Omental fat pad (tissue), 3 donors: ENCODE measurements at regions not wholly inside any gene's neighbourhood (a gene's known extent, or its start where the extent isn't known, plus 50 kb on each side); places are given as distances from the start of the nearest gene placed in this dataset.

Experiments
- ATAC-seq: fragments of 150-250 bp; one replicate; pipeline ENCODE4 v1.9.1; 2016; ENCODE audit warnings: mild to moderate bottlenecking, moderate library complexity; ENCODE audit not compliant: low FRiP score
- DNase-seq: peaks from one replicate; pipeline ENCODE4 v3.0.0-alpha.2; 2019; ENCODE audit warnings: low spot score
- TF ChIP-seq, protein P1 (sequence below), 3 donors: fragments of 450-650 bp; IDR thresholded peaks; one replicate each; pipeline ENCODE4 v1.5.1; 2016 to 2017; ENCODE audit warnings: antibody characterized with exemption in 3 of 3, mild to moderate bottlenecking in 3 of 3, moderate library complexity in 2 of 3

DNA sequence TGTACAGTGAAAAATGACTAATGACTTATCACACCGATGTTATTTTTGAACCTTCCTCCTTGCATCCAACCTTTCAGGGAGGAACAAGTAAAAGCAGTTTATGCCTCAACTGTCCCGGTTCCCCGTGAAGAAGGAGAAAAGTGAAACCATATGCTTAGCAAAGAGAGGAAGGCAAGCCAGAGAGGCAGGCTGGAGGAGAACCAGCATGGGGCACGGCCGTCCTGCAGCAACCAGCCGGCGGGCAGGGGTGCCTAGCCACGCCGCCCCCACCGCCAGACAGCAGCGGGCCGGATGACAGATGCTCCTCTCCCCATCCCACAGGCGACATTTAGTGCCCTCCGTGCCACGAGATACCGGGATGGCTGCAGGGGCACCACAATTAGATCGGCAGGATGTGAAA lies 421.4 kb upstream of the MGMT start:
- ATAC-seq (no peak), DNase-seq (no peak)
- TF ChIP-seq, protein P1, sequence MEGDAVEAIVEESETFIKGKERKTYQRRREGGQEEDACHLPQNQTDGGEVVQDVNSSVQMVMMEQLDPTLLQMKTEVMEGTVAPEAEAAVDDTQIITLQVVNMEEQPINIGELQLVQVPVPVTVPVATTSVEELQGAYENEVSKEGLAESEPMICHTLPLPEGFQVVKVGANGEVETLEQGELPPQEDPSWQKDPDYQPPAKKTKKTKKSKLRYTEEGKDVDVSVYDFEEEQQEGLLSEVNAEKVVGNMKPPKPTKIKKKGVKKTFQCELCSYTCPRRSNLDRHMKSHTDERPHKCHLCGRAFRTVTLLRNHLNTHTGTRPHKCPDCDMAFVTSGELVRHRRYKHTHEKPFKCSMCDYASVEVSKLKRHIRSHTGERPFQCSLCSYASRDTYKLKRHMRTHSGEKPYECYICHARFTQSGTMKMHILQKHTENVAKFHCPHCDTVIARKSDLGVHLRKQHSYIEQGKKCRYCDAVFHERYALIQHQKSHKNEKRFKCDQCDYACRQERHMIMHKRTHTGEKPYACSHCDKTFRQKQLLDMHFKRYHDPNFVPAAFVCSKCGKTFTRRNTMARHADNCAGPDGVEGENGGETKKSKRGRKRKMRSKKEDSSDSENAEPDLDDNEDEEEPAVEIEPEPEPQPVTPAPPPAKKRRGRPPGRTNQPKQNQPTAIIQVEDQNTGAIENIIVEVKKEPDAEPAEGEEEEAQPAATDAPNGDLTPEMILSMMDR (IDR thresholded peaks at IDR 0.05), result no peak

DNA sequence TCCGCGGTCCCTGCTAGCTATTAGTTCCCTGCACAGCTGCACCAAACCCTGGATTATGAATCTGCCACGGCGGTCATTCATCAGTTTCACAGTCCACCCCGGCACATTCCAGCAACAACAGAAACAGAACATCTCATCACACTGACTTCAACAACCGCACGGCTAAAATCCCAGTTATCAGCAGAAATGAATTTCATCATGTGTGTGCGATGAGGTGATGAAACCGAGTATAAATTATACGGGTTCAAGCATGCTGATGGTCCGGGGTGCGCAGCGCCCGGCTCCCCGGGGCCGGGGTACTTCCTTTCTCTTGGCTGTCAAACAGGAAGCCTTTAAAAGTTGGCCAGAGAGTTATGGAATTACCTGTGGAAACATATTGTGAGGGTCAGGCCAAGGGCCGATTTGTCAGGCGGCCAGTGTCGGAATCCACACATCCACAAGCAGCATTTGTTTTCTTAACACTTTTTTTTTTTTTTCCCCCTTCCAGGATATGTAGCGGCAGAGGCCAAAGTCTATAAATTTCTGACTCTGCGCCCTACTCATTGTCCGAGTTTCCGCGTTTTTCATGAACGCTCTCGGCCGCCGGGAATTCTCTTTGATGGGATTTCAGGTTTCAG lies 420.9 kb upstream of the MGMT start:
- TF ChIP-seq, protein P1 (IDR thresholded peaks at IDR 0.05), result no peak
- DNase-seq (no peak), ATAC-seq (no peak)

DNA sequence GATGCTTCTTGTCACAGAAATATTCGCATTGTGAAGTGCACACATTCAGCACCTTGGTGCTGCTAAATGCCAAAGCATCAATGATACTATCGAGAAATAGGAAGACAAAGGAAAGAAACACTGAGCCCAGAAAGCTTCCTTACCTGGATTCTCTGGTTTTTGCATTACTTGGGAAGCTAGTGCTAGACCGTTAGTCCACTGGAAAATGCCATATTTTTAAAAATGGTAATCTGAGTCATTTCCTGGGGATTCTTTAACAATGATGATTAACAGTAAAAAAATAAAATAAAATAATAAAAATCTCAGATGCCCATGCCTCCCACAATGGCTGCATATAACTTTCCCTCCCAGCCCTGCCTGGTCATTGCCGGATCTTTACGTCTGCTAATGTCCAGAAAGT lies 420.1 kb upstream of the MGMT start:
- TF ChIP-seq, protein P1 (IDR thresholded peaks at IDR 0.05), result no peak
- no peak for DNase-seq
- no peak for ATAC-seq

DNA sequence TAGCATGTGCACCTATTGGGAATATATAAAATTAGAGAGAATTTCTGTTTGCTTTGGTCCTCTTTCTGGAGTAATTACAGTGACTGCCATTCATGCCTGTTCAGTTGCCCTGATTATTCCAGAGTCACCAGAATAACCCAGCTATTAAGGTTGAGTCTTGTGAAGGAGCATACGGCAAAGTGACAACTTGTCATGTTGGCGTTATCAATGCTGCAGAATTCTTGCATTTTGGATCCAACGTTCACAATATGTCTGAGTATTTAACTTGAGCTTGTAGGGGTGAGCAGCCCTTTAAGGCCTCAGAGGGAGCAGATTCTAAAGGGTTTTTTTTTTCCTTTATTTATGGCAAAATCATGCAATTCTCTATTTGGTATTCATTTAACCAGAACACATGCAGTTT lies 419.4 kb upstream of the MGMT start:
- ATAC-seq (no peak), DNase-seq (no peak)
- TF ChIP-seq, protein P1 (IDR thresholded peaks at IDR 0.05), result no peak

DNA sequence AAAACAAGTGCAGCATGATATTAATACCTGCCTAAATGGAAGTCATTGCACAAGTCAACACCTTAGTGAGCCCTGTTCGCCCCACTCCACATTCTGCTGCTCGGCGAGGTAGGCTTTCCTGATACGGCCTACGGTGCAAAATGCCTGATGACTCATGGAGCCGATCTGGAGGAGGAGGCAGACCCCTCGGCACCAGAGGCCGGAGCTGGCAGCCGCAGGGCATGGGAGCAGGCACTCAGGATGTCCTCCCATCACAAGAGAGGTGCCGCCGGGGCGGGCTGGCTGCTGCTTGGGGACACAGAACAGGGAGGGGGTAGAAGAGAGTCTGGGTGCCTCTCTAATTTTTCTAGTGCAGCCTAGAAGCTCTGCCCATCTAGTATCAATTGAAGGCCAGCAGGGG lies 418.5 kb upstream of the MGMT start:
- TF ChIP-seq, protein P1 (IDR thresholded peaks at IDR 0.05), result no peak
- no peak for ATAC-seq
- no peak for DNase-seq

DNA sequence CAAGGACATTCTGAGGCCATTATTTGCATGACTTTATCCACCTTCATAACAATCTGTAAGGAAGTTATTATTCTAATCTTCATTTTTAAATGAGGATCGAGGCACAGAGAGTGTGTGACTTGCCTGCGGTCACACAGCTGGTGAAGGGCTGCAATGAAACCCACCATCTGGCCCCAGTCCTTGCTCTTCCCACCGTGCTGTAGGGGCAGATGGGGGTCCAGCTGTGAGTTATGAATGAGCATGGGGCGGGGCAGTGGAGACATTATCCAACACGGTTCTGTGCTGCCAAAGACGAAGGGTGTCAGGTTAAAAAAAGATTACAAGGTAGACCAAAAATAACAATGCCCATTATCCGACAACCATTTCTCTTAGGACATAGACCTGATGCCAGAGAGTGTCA lies 417.5 kb upstream of the MGMT start:
- ATAC-seq (no peak), DNase-seq (no peak)
- TF ChIP-seq, protein P1 (IDR thresholded peaks at IDR 0.05), result no peak

DNA sequence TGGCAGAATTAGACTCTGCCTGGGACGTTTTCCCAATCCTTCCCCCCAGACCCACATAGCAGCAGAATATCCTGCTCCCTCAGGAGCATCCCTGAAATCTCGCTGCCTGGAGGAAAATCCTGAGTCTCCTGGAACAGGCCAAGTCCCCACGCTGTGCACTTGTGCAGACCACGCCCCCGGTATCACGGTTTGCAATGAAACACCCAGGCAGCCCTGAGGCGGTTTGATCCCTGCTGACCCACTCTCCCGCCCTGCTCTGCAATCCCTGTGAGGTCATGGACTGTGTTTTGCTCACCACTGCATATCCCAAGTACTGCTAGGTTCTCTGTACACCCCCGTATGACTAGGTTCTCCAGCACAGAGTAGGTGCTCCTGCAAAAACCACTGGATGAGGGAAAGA lies 411.8 kb upstream of the MGMT start:
- DNase-seq (no peak), ATAC-seq (no peak)
- TF ChIP-seq, protein P1 (IDR thresholded peaks at IDR 0.05), result no peak
